NCI-H1417 (cell line): ENCODE measurements at regions not wholly inside any gene's neighbourhood (a gene's known extent, or its start where the extent isn't known, plus 50 kb on each side); places are given as distances from the start of the nearest gene placed in this dataset.
A peak's percentile ranks its signal among the peaks of the same experiment; 100 is the strongest.

Experiments
- DNase-seq, 3 experiments: peaks; one replicate each; lab custom pipeline; 2025; lab: John Stamatoyannopoulos, UW

- DNase-seq = no peak
These were observed 500.3 kb downstream of the KLF12 start for GRCh38 chr13:73633817-73634460.

GRCh38 chr13:73631411-73631810 lies 502.8 kb downstream of the KLF12 start:
- DNase-seq = no peak

- no peak for DNase-seq
These were observed 508.5 kb downstream of the KLF12 start for GRCh38 chr13:73625562-73626339.

- peak in 1 of 3 experiments; percentile 39 for DNase-seq
These were observed 510.9 kb downstream of the KLF12 start for GRCh38 chr13:73623281-73623680.

GRCh38 chr13:73622381-73622780 lies 511.8 kb downstream of the KLF12 start:
- DNase-seq = no peak

GRCh38 chr13:73618275-73618865 lies 515.8 kb downstream of the KLF12 start:
- peak in 1 of 3 experiments; percentile 34 for DNase-seq

- no peak for DNase-seq
These were observed 517.3 kb downstream of the KLF12 start for GRCh38 chr13:73616861-73617260.

- peak in 2 of 3 experiments; percentile 22 to 69 for DNase-seq
These were observed 523.2 kb downstream of the KLF12 start for GRCh38 chr13:73610799-73611592.

- peak; percentile 82 to 98 (median 98) for DNase-seq
These were observed 525.3 kb downstream of the KLF12 start for GRCh38 chr13:73608711-73609485.

GRCh38 chr13:73608157-73608516 lies 526.1 kb downstream of the KLF12 start:
- peak; percentile 79 to 88 (median 81) for DNase-seq

- DNase-seq = peak in 1 of 3 experiments; percentile 48
These were observed 526.6 kb downstream of the KLF12 start for GRCh38 chr13:73607489-73608156.

- DNase-seq = no peak
These were observed 530.6 kb downstream of the KLF12 start for GRCh38 chr13:73603646-73604045.

GRCh38 chr13:73602295-73602694 lies 531.9 kb downstream of the KLF12 start:
- no peak for DNase-seq

GRCh38 chr13:73601708-73602107 lies 532.5 kb downstream of the KLF12 start:
- no peak for DNase-seq

- DNase-seq = no peak
These were observed 534.7 kb downstream of the KLF12 start for GRCh38 chr13:73599232-73600128.

GRCh38 chr13:73598020-73598712 lies 536.0 kb downstream of the KLF12 start:
- DNase-seq = no peak

- DNase-seq = no peak
These were observed 537.6 kb downstream of the KLF5 start for GRCh38 chr13:73596382-73596781.

- DNase-seq = peak in 1 of 3 experiments; percentile 27
These were observed 534.5 kb downstream of the KLF5 start for GRCh38 chr13:73593199-73593765.

- no peak for DNase-seq
These were observed 533.1 kb downstream of the KLF5 start for GRCh38 chr13:73591861-73592260.
